CD14-positive monocyte (primary cell): ENCODE measurements at regions not wholly inside any gene's neighbourhood (a gene's known extent, or its start where the extent isn't known, plus 50 kb on each side); places are given as distances from the start of the nearest gene placed in this dataset.

Experiments used
- DNase-seq, 3 donors: peaks; one replicate each; pipeline ENCODE4 v3.0.0-alpha.2; 2011 to 2022
- H2AFZ ChIP-seq: 2 replicates; pipeline ENCODE4 v1.6.0; 2012; ENCODE audit warnings: mild to moderate bottlenecking, low read depth, low read length, inconsistent platforms; ENCODE audit not compliant: insufficient read depth, poor library complexity, severe bottlenecking
- H3K27ac ChIP-seq, 2 donors: 1 replicate in 1 of 2; 2 replicates in 1 of 2; pipeline ENCODE4 v1.5.1; 2012 to 2013; ENCODE audit warnings: low read length in 2 of 2, control low read depth in 1 of 2, inconsistent platforms in 1 of 2, low read depth in 1 of 2, mild to moderate bottlenecking in 1 of 2
- H3K27me3 ChIP-seq, 2 donors: one replicate each; pipeline versions ENCODE4 v1.6.0 to v1.6.1; 2011 to 2013; ENCODE audit warnings: low read length in 2 of 2; ENCODE audit not compliant: control insufficient read depth in 2 of 2, insufficient read depth in 2 of 2
- H3K36me3 ChIP-seq, 2 donors: replicated peaks in 1 of 2; 1 replicate in 1 of 2; 2 replicates in 1 of 2; pipeline versions ENCODE4 v1.5.1 to v1.6.1; 2012 to 2013; ENCODE audit warnings: low read length in 2 of 2, control low read depth in 1 of 2, inconsistent platforms in 1 of 2, mild to moderate bottlenecking in 1 of 2; ENCODE audit not compliant: insufficient read depth in 2 of 2, control insufficient read depth in 1 of 2
- H3K4me1 ChIP-seq, 2 donors: 1 replicate in 1 of 2; 2 replicates in 1 of 2; pipeline versions ENCODE4 v1.5.1 to v1.6.1; 2012 to 2013; ENCODE audit warnings: low read length in 2 of 2, control low read depth in 1 of 2, inconsistent platforms in 1 of 2, mild to moderate bottlenecking in 1 of 2, moderate library complexity in 1 of 2; ENCODE audit not compliant: insufficient read depth in 2 of 2, control insufficient read depth in 1 of 2
- H3K4me2 ChIP-seq: replicated peaks from 2 replicates; pipeline ENCODE3; 2012; ENCODE audit warnings: low read length, moderate library complexity, mild to moderate bottlenecking; ENCODE audit not compliant: poor library complexity, severe bottlenecking; ENCODE audit errors: extremely low read depth
- H3K4me3 ChIP-seq, 3 experiments: fragments of 200-600 bp in 1 of 3; sonication (generic) in 1 of 3; replicated peaks in 1 of 3; 1 replicate in 2 of 3; 2 replicates in 1 of 3; pipeline ENCODE4 v1.5.1; 2011 to 2013; ENCODE audit warnings: low read length in 3 of 3, mild to moderate bottlenecking in 3 of 3, control low read depth in 2 of 3, low read depth in 2 of 3, inconsistent platforms in 1 of 3, moderate library complexity in 1 of 3
- H3K79me2 ChIP-seq: 2 replicates; pipeline ENCODE4 v1.6.0; 2012; ENCODE audit warnings: mild to moderate bottlenecking, control low read depth, inconsistent platforms, low read length, moderate library complexity; ENCODE audit not compliant: insufficient read depth
- H3K9ac ChIP-seq: 2 replicates; pipeline ENCODE4 v1.6.0; 2017; ENCODE audit warnings: low read length, mild to moderate bottlenecking; ENCODE audit not compliant: insufficient read depth, poor library complexity, severe bottlenecking
- H3K9me3 ChIP-seq, 2 donors: replicated peaks in 1 of 2; 1 replicate in 1 of 2; 2 replicates in 1 of 2; pipeline versions ENCODE4 v1.5.1 to v1.6.1; 2012 to 2013; ENCODE audit warnings: low read length in 2 of 2, control low read depth in 1 of 2; ENCODE audit not compliant: control insufficient read depth in 1 of 2, insufficient read depth in 1 of 2
- H4K20me1 ChIP-seq: 2 replicates; pipeline ENCODE4 v1.6.0; 2012; ENCODE audit warnings: mild to moderate bottlenecking, low read length, control low read depth, moderate library complexity; ENCODE audit not compliant: insufficient read depth
- H3K27ac Mint-ChIP-seq, 7 donors: one replicate each; pipeline ENCODE4 v1.8.0; 2020; ENCODE audit warnings: mild to moderate bottlenecking in 7 of 7, mixed read lengths in 7 of 7, moderate library complexity in 6 of 7, inconsistent platforms in 2 of 7
- H3K27me3 Mint-ChIP-seq, 3 donors: one replicate each; pipeline ENCODE4 v1.8.0; 2021 to 2022; ENCODE audit warnings: low read depth in 3 of 3, mild to moderate bottlenecking in 3 of 3, mixed read lengths in 3 of 3, moderate library complexity in 3 of 3, inconsistent platforms in 1 of 3
- H3K36me3 Mint-ChIP-seq, 2 donors: one replicate each; pipeline ENCODE4 v1.8.0; 2020; ENCODE audit warnings: mixed read lengths in 2 of 2, inconsistent platforms in 1 of 2, mild to moderate bottlenecking in 1 of 2
- H3K4me1 Mint-ChIP-seq: one replicate; pipeline ENCODE4 v1.8.0; 2020; ENCODE audit warnings: mild to moderate bottlenecking, mixed read lengths
- H3K4me3 Mint-ChIP-seq, 2 donors: one replicate each; pipeline ENCODE4 v1.8.0; 2020; ENCODE audit warnings: mild to moderate bottlenecking in 2 of 2, mixed read lengths in 2 of 2, moderate library complexity in 1 of 2
- H3K9me3 Mint-ChIP-seq, 7 donors: one replicate each; pipeline ENCODE4 v1.8.0; 2020 to 2022; ENCODE audit warnings: mixed read lengths in 7 of 7, mild to moderate bottlenecking in 6 of 7, moderate library complexity in 6 of 7, inconsistent platforms in 2 of 7
- WGBS: methylation state at CpG from one replicate; pipeline ENCODE4 v1.1.5; 2013; ENCODE audit warnings: missing lambda C conversion rate; ENCODE audit not compliant: insufficient coverage; 5-methylcytosine and 5-hydroxymethylcytosine counted together
- intact Hi-C, 2 donors: fragments of 100-400 bp; cut with micrococcal nuclease; formaldehyde crosslinking; loops; one replicate each; pipeline versions ENCODE4 v1.15.0 to v1.15.1; 2023
- TF ChIP-seq, protein P1 (sequence below): fragments of 200-600 bp; IDR thresholded peaks from one replicate; pipeline ENCODE4 v1.8.0; 2022; ENCODE audit warnings: antibody characterized with exemption, mild to moderate bottlenecking

DNA sequence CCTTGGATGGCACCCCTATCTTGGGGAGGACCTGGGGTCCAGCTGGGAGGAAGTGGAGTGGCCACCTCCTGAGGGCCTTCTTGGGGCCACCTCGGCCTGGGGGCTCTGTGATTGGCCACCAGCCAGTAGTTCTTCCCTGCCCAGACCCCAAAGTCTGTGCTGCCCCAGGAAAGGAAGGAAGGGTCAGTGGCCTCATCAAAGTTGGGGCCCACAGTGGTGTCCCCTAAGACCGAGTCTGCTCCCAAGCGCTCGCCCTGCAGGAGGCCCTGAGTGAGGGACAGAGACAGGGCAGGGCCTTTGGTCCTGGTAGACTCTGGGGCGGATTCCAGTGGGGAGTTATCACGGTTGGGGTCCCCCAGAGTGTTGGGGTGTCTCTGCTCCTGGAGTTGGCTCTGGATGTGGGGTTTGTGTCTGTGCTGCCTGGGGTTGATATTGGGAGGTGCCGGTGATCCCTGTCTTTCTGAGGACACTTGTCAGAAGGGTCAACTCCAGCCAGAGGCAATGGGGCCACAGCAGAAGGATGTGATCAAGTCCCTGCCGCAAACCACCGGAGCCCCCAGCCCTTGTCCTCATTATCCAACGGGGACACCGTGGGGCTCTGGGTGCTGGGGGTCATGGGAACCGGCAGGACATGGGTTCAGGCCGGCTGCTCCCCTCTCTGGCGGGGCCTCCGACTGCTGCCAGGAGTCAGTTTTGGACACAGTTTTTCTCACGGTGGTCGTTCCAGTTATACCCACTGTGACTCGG, 364.3 kb downstream of the TMEM121 start:
- WGBS, result 24% methylated on average over 18 of the region's 18 CpGs
- no peaks in the 10 kb centered on the region for H4K20me1 ChIP-seq
- H3K36me3 ChIP-seq, result no peaks in the 10 kb centered on the region
- H3K4me2 ChIP-seq, result no peak overlapping the region
- Mint-ChIP-seq H3K9me3 (peaks cover 0 to 6% (median 0%) of the 10 kb centered on the region in 7 donors), H3K36me3 (no peaks in the 10 kb centered on the region), H3K4me1 (no peaks in the 10 kb centered on the region), H3K27me3 (peaks cover 57 to 81% (median 57%) of the 10 kb centered on the region in 3 donors), H3K27ac (no peak overlapping the region), H3K4me3 (peak overlapping the region in 1 of 2 donors; percentile 42)
- TF ChIP-seq, protein P1, sequence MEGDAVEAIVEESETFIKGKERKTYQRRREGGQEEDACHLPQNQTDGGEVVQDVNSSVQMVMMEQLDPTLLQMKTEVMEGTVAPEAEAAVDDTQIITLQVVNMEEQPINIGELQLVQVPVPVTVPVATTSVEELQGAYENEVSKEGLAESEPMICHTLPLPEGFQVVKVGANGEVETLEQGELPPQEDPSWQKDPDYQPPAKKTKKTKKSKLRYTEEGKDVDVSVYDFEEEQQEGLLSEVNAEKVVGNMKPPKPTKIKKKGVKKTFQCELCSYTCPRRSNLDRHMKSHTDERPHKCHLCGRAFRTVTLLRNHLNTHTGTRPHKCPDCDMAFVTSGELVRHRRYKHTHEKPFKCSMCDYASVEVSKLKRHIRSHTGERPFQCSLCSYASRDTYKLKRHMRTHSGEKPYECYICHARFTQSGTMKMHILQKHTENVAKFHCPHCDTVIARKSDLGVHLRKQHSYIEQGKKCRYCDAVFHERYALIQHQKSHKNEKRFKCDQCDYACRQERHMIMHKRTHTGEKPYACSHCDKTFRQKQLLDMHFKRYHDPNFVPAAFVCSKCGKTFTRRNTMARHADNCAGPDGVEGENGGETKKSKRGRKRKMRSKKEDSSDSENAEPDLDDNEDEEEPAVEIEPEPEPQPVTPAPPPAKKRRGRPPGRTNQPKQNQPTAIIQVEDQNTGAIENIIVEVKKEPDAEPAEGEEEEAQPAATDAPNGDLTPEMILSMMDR, result no peak
- H3K9ac ChIP-seq, result no peak overlapping the region
- no peak for DNase-seq
- H3K79me2 ChIP-seq, result no peaks in the 10 kb centered on the region
- no peaks in the 10 kb centered on the region for H3K4me1 ChIP-seq
- H2AFZ ChIP-seq, result no peak overlapping the region
- intact Hi-C loops, result no loop called here
- H3K27me3 ChIP-seq, result peaks cover 0 to 32% of the 10 kb centered on the region in 2 donors
- no peaks in the 10 kb centered on the region for H3K9me3 ChIP-seq
- H3K27ac ChIP-seq, result no peak overlapping the region
- no peak overlapping the region for H3K4me3 ChIP-seq

DNA sequence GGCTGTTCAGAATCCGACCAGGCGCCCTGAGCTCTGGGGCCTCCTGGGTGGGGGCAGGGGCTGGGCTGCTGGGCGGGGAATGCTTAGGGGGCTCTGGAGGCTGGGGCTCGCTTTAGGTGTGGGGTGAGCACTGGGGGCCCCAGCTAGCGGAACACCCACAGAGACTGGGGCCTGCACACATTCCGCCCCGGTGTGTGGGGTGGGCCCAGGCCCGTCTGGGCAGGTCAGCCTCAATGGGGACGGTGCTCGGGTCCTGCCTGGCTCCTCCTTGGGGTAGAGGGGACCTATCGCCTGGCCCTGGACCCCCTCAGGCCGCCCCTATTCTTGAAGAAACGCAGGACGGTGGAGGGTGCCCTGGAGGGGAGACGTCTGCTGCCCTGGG, 364.8 kb downstream of the TMEM121 start:
- Histone ChIP-seq H3K79me2 (no peaks in the 10 kb centered on the region), H3K27me3 (peaks cover 0 to 32% of the 10 kb centered on the region in 2 donors), H3K4me2 (no peak overlapping the region), H3K27ac (no peak overlapping the region), H4K20me1 (no peaks in the 10 kb centered on the region), H2AFZ (no peak overlapping the region), H3K4me3 (no peak overlapping the region), H3K9me3 (no peaks in the 10 kb centered on the region), H3K4me1 (no peaks in the 10 kb centered on the region), H3K9ac (no peak overlapping the region), H3K36me3 (no peaks in the 10 kb centered on the region)
- no peaks in the 10 kb centered on the region for H3K36me3 Mint-ChIP-seq
- TF ChIP-seq, protein P1, result no peak
- H3K9me3 Mint-ChIP-seq, result peaks cover 0 to 6% (median 0%) of the 10 kb centered on the region in 7 donors
- H3K4me1 Mint-ChIP-seq, result no peaks in the 10 kb centered on the region
- H3K27me3 Mint-ChIP-seq, result peaks cover 57 to 82% (median 57%) of the 10 kb centered on the region in 3 donors
- H3K27ac Mint-ChIP-seq, result no peak overlapping the region
- 29% methylated on average over 15 of the region's 15 CpGs for WGBS
- intact Hi-C loops, result no loop called here
- no peak for DNase-seq
- no peak overlapping the region for H3K4me3 Mint-ChIP-seq
